Suprapubic skin (tissue), 4 donors: ENCODE measurements at regions not wholly inside any gene's neighbourhood (a gene's known extent, or its start where the extent isn't known, plus 50 kb on each side); places are given as distances from the start of the nearest gene placed in this dataset.

ENCODE experiments used
- DNase-seq, 2 donors: peaks; one replicate each; pipeline ENCODE4 v3.0.0-alpha.2; 2019; ENCODE audit warnings: low spot score in 2 of 2
- H3K27ac ChIP-seq: fragments of 200-600 bp; sonication (generic); one replicate; pipeline ENCODE4 v1.5.1; 2019
- H3K27me3 ChIP-seq: fragments of 200-600 bp; sonication (generic); one replicate; pipeline ENCODE4 v1.5.1; 2019
- H3K36me3 ChIP-seq: fragments of 200-600 bp; sonication (generic); one replicate; pipeline ENCODE4 v1.5.1; 2019
- H3K4me1 ChIP-seq: fragments of 200-600 bp; sonication (generic); one replicate; pipeline ENCODE4 v1.5.1; 2019
- H3K4me3 ChIP-seq: fragments of 200-600 bp; sonication (generic); one replicate; pipeline ENCODE4 v1.5.1; 2019; ENCODE audit warnings: mild to moderate bottlenecking
- H3K9me3 ChIP-seq: fragments of 200-600 bp; sonication (generic); one replicate; pipeline ENCODE4 v1.5.1; 2019
- CTCF ChIP-seq, 2 donors: fragments of 200-600 bp in 1 of 2; fragments of 450-650 bp in 1 of 2; sonication (generic) in 1 of 2; IDR thresholded peaks; one replicate each; pipeline ENCODE4 v1.5.1; 2016 to 2019; ENCODE audit warnings: antibody characterized with exemption in 2 of 2, mild to moderate bottlenecking in 1 of 2, moderate library complexity in 1 of 2
- EP300 ChIP-seq: sonication (generic); formaldehyde crosslinking; IDR thresholded peaks from one replicate; pipeline ENCODE4 v1.6.1; 2017; ENCODE audit warnings: antibody characterized with exemption
- POLR2A ChIP-seq, 2 donors: fragments of 450-650 bp; IDR thresholded peaks; one replicate each; pipeline ENCODE4 v1.6.1; 2017; ENCODE audit warnings: antibody characterized with exemption in 2 of 2, mild to moderate bottlenecking in 2 of 2, moderate library complexity in 2 of 2
- POLR2AphosphoS5 ChIP-seq, 3 donors: sonication (generic); formaldehyde crosslinking; IDR thresholded peaks; one replicate each; pipeline ENCODE4 v1.6.1; 2017; ENCODE audit warnings: antibody characterized with exemption in 3 of 3
- WGBS: methylation state at CpG from one replicate; pipeline ENCODE4 v1.1.5; 2018; 5-methylcytosine and 5-hydroxymethylcytosine counted together

DNA sequence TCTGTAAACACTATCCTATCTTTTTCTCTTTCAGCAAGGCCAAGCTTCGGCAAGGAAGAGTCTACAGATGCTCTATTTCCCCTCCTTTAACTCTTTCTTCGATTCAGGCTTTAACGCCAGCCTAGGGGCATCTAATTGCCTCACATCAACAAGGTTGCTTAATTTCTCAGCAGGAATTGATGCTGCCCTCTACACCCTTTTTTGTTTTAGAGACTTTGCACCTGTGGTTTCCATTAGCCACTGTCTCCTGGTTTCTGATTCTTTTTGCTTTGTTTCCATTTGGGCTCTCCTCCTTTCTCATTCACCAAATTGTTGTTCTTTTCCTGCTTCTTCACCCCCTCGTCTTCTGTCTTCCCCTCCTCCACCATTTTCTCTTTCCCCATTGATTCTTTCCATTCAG is 202.4 kb upstream of the HMCN1 start:
- 90% methylated on average over 4 of the region's 4 CpGs for WGBS
- TF ChIP-seq POLR2A (IDR thresholded peaks at IDR 0.05) (no peak), CTCF (IDR thresholded peaks at IDR 0.05) (no peak), EP300 (no peak), POLR2AphosphoS5 (IDR thresholded peaks at IDR 0.05) (no peak)

GRCh38 chr1:185530215-185530614 is 204.0 kb upstream of the HMCN1 start:
- no peaks in the 10 kb centered on the region for H3K36me3 ChIP-seq
- H3K9me3 ChIP-seq: no peaks in the 10 kb centered on the region
- TF ChIP-seq EP300: no peak
- TF ChIP-seq POLR2A (IDR thresholded peaks at IDR 0.05): no peak
- no peak for DNase-seq
- H3K27me3 ChIP-seq: no peaks in the 10 kb centered on the region
- H3K4me3 ChIP-seq: no peak overlapping the region
- 89% methylated on average over 3 of the region's 3 CpGs for WGBS
- H3K4me1 ChIP-seq: peaks cover 9% of the 10 kb centered on the region
- no peak overlapping the region for H3K27ac ChIP-seq

More for the DNA sequence above, 202.4 kb upstream of the HMCN1 start:
- Histone ChIP-seq H3K4me3 (no peak overlapping the region), H3K4me1 (peaks cover 11% of the 10 kb centered on the region), H3K9me3 (no peaks in the 10 kb centered on the region), H3K36me3 (no peaks in the 10 kb centered on the region), H3K27ac (no peak overlapping the region), H3K27me3 (no peaks in the 10 kb centered on the region)
- no peak for DNase-seq

DNA sequence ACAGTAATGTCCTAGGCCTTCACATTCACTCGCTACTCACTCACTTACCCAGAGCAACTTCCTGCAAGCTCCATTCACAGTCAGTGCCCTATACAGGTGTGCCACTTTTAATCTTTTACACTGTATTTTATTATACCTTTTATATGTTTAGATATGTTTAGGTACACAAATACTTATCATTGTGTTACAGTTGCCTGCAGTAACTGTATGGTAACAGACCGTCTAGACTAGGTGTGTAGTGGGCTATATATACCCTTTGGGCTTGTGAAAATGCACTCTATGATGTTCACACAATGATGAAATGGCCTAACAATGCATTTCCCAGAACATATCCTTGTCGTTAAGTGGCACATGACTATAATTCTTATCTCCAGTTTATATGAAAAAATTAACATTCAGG is 204.5 kb upstream of the HMCN1 start:
- no peak for DNase-seq
- no peaks in the 10 kb centered on the region for H3K36me3 ChIP-seq
- H3K4me3 ChIP-seq: no peak overlapping the region
- TF ChIP-seq EP300 (no peak), POLR2AphosphoS5 (IDR thresholded peaks at IDR 0.05) (no peak), CTCF (IDR thresholded peaks at IDR 0.05) (no peak), POLR2A (IDR thresholded peaks at IDR 0.05) (no peak)
- no peaks in the 10 kb centered on the region for H3K27me3 ChIP-seq
- WGBS: 88% methylated on average over 3 of the region's 3 CpGs
- H3K4me1 ChIP-seq: peaks cover 4% of the 10 kb centered on the region
- no peak overlapping the region for H3K27ac ChIP-seq
- no peaks in the 10 kb centered on the region for H3K9me3 ChIP-seq

- no peaks in the 10 kb centered on the region for H3K4me1 ChIP-seq
- no peak for DNase-seq
- H3K36me3 ChIP-seq: no peaks in the 10 kb centered on the region
- TF ChIP-seq POLR2A (IDR thresholded peaks at IDR 0.05): no peak
- TF ChIP-seq CTCF (IDR thresholded peaks at IDR 0.05): no peak
- no peak for TF ChIP-seq POLR2AphosphoS5 (IDR thresholded peaks at IDR 0.05)
- H3K4me3 ChIP-seq: no peak overlapping the region
- no peaks in the 10 kb centered on the region for H3K27me3 ChIP-seq
- no peak overlapping the region for H3K27ac ChIP-seq
- 45% methylated on average over 4 of the region's 4 CpGs for WGBS
- H3K9me3 ChIP-seq: no peaks in the 10 kb centered on the region
These were observed 206.0 kb upstream of the HMCN1 start for GRCh38 chr1:185528084-185528676.

DNA sequence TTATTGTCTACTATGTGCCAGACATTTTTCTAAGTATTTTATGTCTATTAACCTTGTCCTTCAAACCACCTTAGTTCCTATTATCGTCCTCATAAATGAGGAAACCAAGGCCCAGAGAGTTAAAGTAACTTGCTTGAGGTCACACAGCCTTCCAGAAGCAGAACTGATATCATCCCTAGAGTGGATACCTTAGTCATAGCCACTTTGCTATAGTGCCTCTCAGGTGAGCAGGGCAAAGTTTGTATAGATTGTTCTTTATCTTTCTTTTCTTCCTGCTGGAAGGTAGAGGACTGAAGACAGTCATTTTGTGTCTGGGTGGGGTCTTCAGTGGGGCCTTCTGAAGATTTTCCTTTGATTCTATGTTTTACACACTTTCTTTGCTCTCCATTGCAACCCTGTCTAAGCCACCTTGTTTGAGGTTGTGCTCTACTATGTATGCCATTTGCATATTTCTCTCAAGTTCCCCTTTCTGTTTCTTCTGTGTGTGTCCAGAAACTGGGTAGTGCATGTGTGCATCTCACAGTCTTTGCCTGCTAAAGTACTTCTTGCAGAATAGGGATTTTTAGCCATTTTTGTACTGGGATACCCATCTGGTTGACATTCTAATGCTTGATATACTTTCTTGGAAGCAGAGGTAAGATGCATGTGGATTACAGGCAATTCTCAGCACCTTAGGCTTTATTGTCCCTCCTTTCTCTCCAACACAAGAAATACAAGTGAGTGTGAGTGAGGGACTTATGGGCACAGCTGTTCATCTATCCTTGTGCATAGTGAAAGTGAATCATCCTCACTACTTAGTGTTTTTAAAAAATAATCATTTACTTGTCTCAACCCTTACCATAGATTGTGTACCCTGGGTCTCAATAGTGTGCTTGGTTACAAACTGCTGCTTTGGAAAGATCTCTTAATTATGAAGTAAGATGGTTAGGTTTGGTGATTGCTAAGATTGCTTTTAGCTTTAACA is 207.6 kb upstream of the HMCN1 start:
- no peak overlapping the region for H3K27ac ChIP-seq
- no peaks in the 10 kb centered on the region for H3K9me3 ChIP-seq
- no peak for DNase-seq
- TF ChIP-seq POLR2A (IDR thresholded peaks at IDR 0.05) (no peak), CTCF (IDR thresholded peaks at IDR 0.05) (no peak), POLR2AphosphoS5 (IDR thresholded peaks at IDR 0.05) (no peak), EP300 (no peak)
- H3K4me3 ChIP-seq: no peak overlapping the region
- H3K27me3 ChIP-seq: no peaks in the 10 kb centered on the region
- no peaks in the 10 kb centered on the region for H3K4me1 ChIP-seq
- H3K36me3 ChIP-seq: no peaks in the 10 kb centered on the region
- WGBS: 86% methylated on average over 1 of the region's 1 CpG
